CD14-positive monocyte (primary cell): ENCODE measurements at regions not wholly inside any gene's neighbourhood (a gene's known extent, or its start where the extent isn't known, plus 50 kb on each side); places are given as distances from the start of the nearest gene placed in this dataset.

Source experiments
- DNase-seq, 3 donors: peaks; one replicate each; pipeline ENCODE4 v3.0.0-alpha.2; 2011 to 2022
- H2AFZ ChIP-seq: 2 replicates; pipeline ENCODE4 v1.6.0; 2012; ENCODE audit warnings: mild to moderate bottlenecking, low read depth, low read length, inconsistent platforms; ENCODE audit not compliant: insufficient read depth, poor library complexity, severe bottlenecking
- H3K27ac ChIP-seq, 2 donors: 1 replicate in 1 of 2; 2 replicates in 1 of 2; pipeline ENCODE4 v1.5.1; 2012 to 2013; ENCODE audit warnings: low read length in 2 of 2, control low read depth in 1 of 2, inconsistent platforms in 1 of 2, low read depth in 1 of 2, mild to moderate bottlenecking in 1 of 2
- H3K27me3 ChIP-seq, 2 donors: one replicate each; pipeline versions ENCODE4 v1.6.0 to v1.6.1; 2011 to 2013; ENCODE audit warnings: low read length in 2 of 2; ENCODE audit not compliant: control insufficient read depth in 2 of 2, insufficient read depth in 2 of 2
- H3K36me3 ChIP-seq, 2 donors: replicated peaks in 1 of 2; 1 replicate in 1 of 2; 2 replicates in 1 of 2; pipeline versions ENCODE4 v1.5.1 to v1.6.1; 2012 to 2013; ENCODE audit warnings: low read length in 2 of 2, control low read depth in 1 of 2, inconsistent platforms in 1 of 2, mild to moderate bottlenecking in 1 of 2; ENCODE audit not compliant: insufficient read depth in 2 of 2, control insufficient read depth in 1 of 2
- H3K4me1 ChIP-seq, 2 donors: 1 replicate in 1 of 2; 2 replicates in 1 of 2; pipeline versions ENCODE4 v1.5.1 to v1.6.1; 2012 to 2013; ENCODE audit warnings: low read length in 2 of 2, control low read depth in 1 of 2, inconsistent platforms in 1 of 2, mild to moderate bottlenecking in 1 of 2, moderate library complexity in 1 of 2; ENCODE audit not compliant: insufficient read depth in 2 of 2, control insufficient read depth in 1 of 2
- H3K4me2 ChIP-seq: replicated peaks from 2 replicates; pipeline ENCODE3; 2012; ENCODE audit warnings: low read length, moderate library complexity, mild to moderate bottlenecking; ENCODE audit not compliant: poor library complexity, severe bottlenecking; ENCODE audit errors: extremely low read depth
- H3K4me3 ChIP-seq, 3 experiments: fragments of 200-600 bp in 1 of 3; sonication (generic) in 1 of 3; replicated peaks in 1 of 3; 1 replicate in 2 of 3; 2 replicates in 1 of 3; pipeline ENCODE4 v1.5.1; 2011 to 2013; ENCODE audit warnings: low read length in 3 of 3, mild to moderate bottlenecking in 3 of 3, control low read depth in 2 of 3, low read depth in 2 of 3, inconsistent platforms in 1 of 3, moderate library complexity in 1 of 3
- H3K79me2 ChIP-seq: 2 replicates; pipeline ENCODE4 v1.6.0; 2012; ENCODE audit warnings: mild to moderate bottlenecking, control low read depth, inconsistent platforms, low read length, moderate library complexity; ENCODE audit not compliant: insufficient read depth
- H3K9ac ChIP-seq: 2 replicates; pipeline ENCODE4 v1.6.0; 2017; ENCODE audit warnings: low read length, mild to moderate bottlenecking; ENCODE audit not compliant: insufficient read depth, poor library complexity, severe bottlenecking
- H3K9me3 ChIP-seq, 2 donors: replicated peaks in 1 of 2; 1 replicate in 1 of 2; 2 replicates in 1 of 2; pipeline versions ENCODE4 v1.5.1 to v1.6.1; 2012 to 2013; ENCODE audit warnings: low read length in 2 of 2, control low read depth in 1 of 2; ENCODE audit not compliant: control insufficient read depth in 1 of 2, insufficient read depth in 1 of 2
- H4K20me1 ChIP-seq: 2 replicates; pipeline ENCODE4 v1.6.0; 2012; ENCODE audit warnings: mild to moderate bottlenecking, low read length, control low read depth, moderate library complexity; ENCODE audit not compliant: insufficient read depth
- H3K27ac Mint-ChIP-seq, 7 donors: one replicate each; pipeline ENCODE4 v1.8.0; 2020; ENCODE audit warnings: mild to moderate bottlenecking in 7 of 7, mixed read lengths in 7 of 7, moderate library complexity in 6 of 7, inconsistent platforms in 2 of 7
- H3K27me3 Mint-ChIP-seq, 3 donors: one replicate each; pipeline ENCODE4 v1.8.0; 2021 to 2022; ENCODE audit warnings: low read depth in 3 of 3, mild to moderate bottlenecking in 3 of 3, mixed read lengths in 3 of 3, moderate library complexity in 3 of 3, inconsistent platforms in 1 of 3
- H3K36me3 Mint-ChIP-seq, 2 donors: one replicate each; pipeline ENCODE4 v1.8.0; 2020; ENCODE audit warnings: mixed read lengths in 2 of 2, inconsistent platforms in 1 of 2, mild to moderate bottlenecking in 1 of 2
- H3K4me1 Mint-ChIP-seq: one replicate; pipeline ENCODE4 v1.8.0; 2020; ENCODE audit warnings: mild to moderate bottlenecking, mixed read lengths
- H3K4me3 Mint-ChIP-seq, 2 donors: one replicate each; pipeline ENCODE4 v1.8.0; 2020; ENCODE audit warnings: mild to moderate bottlenecking in 2 of 2, mixed read lengths in 2 of 2, moderate library complexity in 1 of 2
- H3K9me3 Mint-ChIP-seq, 7 donors: one replicate each; pipeline ENCODE4 v1.8.0; 2020 to 2022; ENCODE audit warnings: mixed read lengths in 7 of 7, mild to moderate bottlenecking in 6 of 7, moderate library complexity in 6 of 7, inconsistent platforms in 2 of 7
- CTCF ChIP-seq: fragments of 200-600 bp; IDR thresholded peaks from one replicate; pipeline ENCODE4 v1.8.0; 2022; ENCODE audit warnings: antibody characterized with exemption, mild to moderate bottlenecking
- WGBS: methylation state at CpG from one replicate; pipeline ENCODE4 v1.1.5; 2013; ENCODE audit warnings: missing lambda C conversion rate; ENCODE audit not compliant: insufficient coverage; 5-methylcytosine and 5-hydroxymethylcytosine counted together
- intact Hi-C, 2 donors: fragments of 100-400 bp; cut with micrococcal nuclease; formaldehyde crosslinking; loops; one replicate each; pipeline versions ENCODE4 v1.15.0 to v1.15.1; 2023

- Histone ChIP-seq H3K4me2 (no peak overlapping the region), H3K79me2 (no peaks in the 10 kb centered on the region), H3K36me3 (no peaks in the 10 kb centered on the region), H2AFZ (no peak overlapping the region), H3K4me3 (no peak overlapping the region), H3K27me3 (no peaks in the 10 kb centered on the region), H3K9me3 (no peaks in the 10 kb centered on the region), H3K27ac (no peak overlapping the region), H4K20me1 (no peaks in the 10 kb centered on the region), H3K9ac (no peak overlapping the region), H3K4me1 (no peaks in the 10 kb centered on the region)
- Mint-ChIP-seq H3K36me3 (no peaks in the 10 kb centered on the region), H3K27ac (no peak overlapping the region), H3K27me3 (no peaks in the 10 kb centered on the region), H3K4me3 (no peak overlapping the region), H3K9me3 (peaks cover 0 to 7% (median 0%) of the 10 kb centered on the region in 7 donors), H3K4me1 (no peaks in the 10 kb centered on the region)
- WGBS, result no CpG with 5 or more reads among the region's 2 CpGs
- no peak for TF ChIP-seq CTCF
- no peak for DNase-seq
- intact Hi-C loops, result no loop called here
Measured at GRCh38 chr2:82913566-82913965, 1545.5 kb downstream of the SUCLG1 start.

- H2AFZ ChIP-seq, result no peak overlapping the region
- DNase-seq, result no peak
Measured at GRCh38 chr2:82896117-82896516, 1563.0 kb downstream of the SUCLG1 start.

More at GRCh38 chr2:82896117-82896516, 1563.0 kb downstream of the SUCLG1 start:
- H3K79me2 ChIP-seq, result no peaks in the 10 kb centered on the region
- H3K4me2 ChIP-seq, result no peak overlapping the region
- no peaks in the 10 kb centered on the region for H3K36me3 ChIP-seq
- no peak for TF ChIP-seq CTCF
- Mint-ChIP-seq H3K27me3 (peaks cover 0 to 2% (median 0%) of the 10 kb centered on the region in 3 donors), H3K36me3 (no peaks in the 10 kb centered on the region), H3K4me1 (no peaks in the 10 kb centered on the region), H3K4me3 (no peak overlapping the region), H3K27ac (no peak overlapping the region), H3K9me3 (peaks cover 0 to 9% (median 0%) of the 10 kb centered on the region in 7 donors)
- no peak overlapping the region for H3K9ac ChIP-seq
- H3K4me1 ChIP-seq, result no peaks in the 10 kb centered on the region
- H3K27ac ChIP-seq, result no peak overlapping the region
- intact Hi-C loops, result no loop called here
- H4K20me1 ChIP-seq, result no peaks in the 10 kb centered on the region
- no peaks in the 10 kb centered on the region for H3K27me3 ChIP-seq
- WGBS, result 89% methylated on average over 3 of the region's 6 CpGs
- H3K4me3 ChIP-seq, result no peak overlapping the region
- peaks cover 3 to 4% of the 10 kb centered on the region in 2 donors for H3K9me3 ChIP-seq
